HG02943 (cell line): ENCODE measurements at regions not wholly inside any gene's neighbourhood (a gene's known extent, or its start where the extent isn't known, plus 50 kb on each side); places are given as distances from the start of the nearest gene placed in this dataset.

ENCODE experiments used
- ATAC-seq: cut with Tn5 transposase; IDR thresholded peaks from one replicate; pipeline ENCODE4 v1.9.1; 2021; ENCODE audit warnings: mild to moderate bottlenecking, low read depth, moderate library complexity; ENCODE audit not compliant: unreplicated experiment

GRCh38 chr11:104614117-104614680 lies 284.1 kb downstream of the CASP12 start:
- ATAC-seq: no peak

- no peak for ATAC-seq
Measured at GRCh38 chr11:104610635-104611034, 287.6 kb downstream of the CASP12 start.

- ATAC-seq: peak; percentile 80
Measured at GRCh38 chr11:104609311-104610085, 288.8 kb downstream of the CASP12 start.

- no peak for ATAC-seq
Measured at GRCh38 chr11:104602643-104603042, 295.6 kb downstream of the CASP12 start.

GRCh38 chr11:104594228-104594958 lies 303.9 kb downstream of the CASP12 start:
- ATAC-seq: no peak

GRCh38 chr11:104588970-104589369 lies 309.3 kb downstream of the CASP12 start:
- ATAC-seq: no peak

- no peak for ATAC-seq
Measured at GRCh38 chr11:104588446-104588845, 309.8 kb downstream of the CASP12 start.

GRCh38 chr11:104584823-104585222 lies 313.4 kb downstream of the CASP12 start:
- no peak for ATAC-seq

- ATAC-seq: no peak
Measured at GRCh38 chr11:104583857-104584256, 314.4 kb downstream of the CASP12 start.

GRCh38 chr11:104582431-104582830 lies 315.8 kb downstream of the CASP12 start:
- no peak for ATAC-seq

- no peak for ATAC-seq
Measured at GRCh38 chr11:104581246-104581980, 316.8 kb downstream of the CASP12 start.

- no peak for ATAC-seq
Measured at GRCh38 chr11:104573441-104573990, 324.7 kb downstream of the CASP12 start.

GRCh38 chr11:104572279-104572678 lies 326.0 kb downstream of the CASP12 start:
- ATAC-seq: no peak

GRCh38 chr11:104570078-104570701 lies 328.1 kb downstream of the CASP12 start:
- no peak for ATAC-seq

GRCh38 chr11:104565583-104565961 lies 332.7 kb downstream of the CASP12 start:
- no peak for ATAC-seq

- ATAC-seq: no peak
Measured at GRCh38 chr11:104564921-104565582, 333.2 kb downstream of the CASP12 start.

GRCh38 chr11:104556606-104557301 lies 341.5 kb downstream of the CASP12 start:
- no peak for ATAC-seq

GRCh38 chr11:104549019-104549418 lies 349.2 kb downstream of the CASP12 start:
- no peak for ATAC-seq
